CD4-positive, alpha-beta T cell (primary cell): ENCODE measurements at regions not wholly inside any gene's neighbourhood (a gene's known extent, or its start where the extent isn't known, plus 50 kb on each side); places are given as distances from the start of the nearest gene placed in this dataset.

Experiments used
- ATAC-seq: fragments of 200-7000 bp; cut with Tn5 transposase; one replicate; pipeline ENCODE4 v1.10.0; 2022; ENCODE audit warnings: mild to moderate bottlenecking; ENCODE audit not compliant: poor library complexity
- CTCF ChIA-PET: fragments of 350-600 bp; sonication (Branson Sonifier 250); formaldehyde crosslinking; loops from one replicate; lab custom pipeline; 2021; ENCODE audit warnings: antibody characterized with exemption, inconsistent platforms; lab: Charles Lee
- POLR2A ChIA-PET: fragments of 350-600 bp; sonication (Branson Sonifier 250); formaldehyde crosslinking; loops from one replicate; lab custom pipeline; 2021; ENCODE audit warnings: antibody characterized with exemption, inconsistent platforms; lab: Charles Lee
- DNase-seq, 14 experiments: peaks; one replicate each; pipeline ENCODE4 v3.0.0-alpha.2; 2013 to 2020; ENCODE audit warnings: mixed read lengths in 2 of 14
- H3K27ac ChIP-seq, 2 donors: one replicate each; pipeline versions ENCODE4 v1.5.1 to v1.7.0; 2013; ENCODE audit warnings: low read length in 2 of 2, low read depth in 1 of 2, mild to moderate bottlenecking in 1 of 2
- H3K27me3 ChIP-seq, 2 experiments: 1 replicate in 1 of 2; 2 replicates in 1 of 2; pipeline versions ENCODE4 v1.6.1 to v1.7.0; 2013; ENCODE audit warnings: low read length in 2 of 2, control low read depth in 1 of 2, mild to moderate bottlenecking in 1 of 2, moderate library complexity in 1 of 2; ENCODE audit not compliant: insufficient read depth in 2 of 2, control insufficient read depth in 1 of 2
- H3K36me3 ChIP-seq: one replicate; pipeline ENCODE4 v1.6.1; 2013; ENCODE audit warnings: low read length, control low read depth; ENCODE audit not compliant: insufficient read depth
- H3K4me1 ChIP-seq: one replicate; pipeline ENCODE4 v1.6.1; 2013; ENCODE audit warnings: low read length, control low read depth; ENCODE audit not compliant: insufficient read depth
- H3K4me3 ChIP-seq: one replicate; pipeline ENCODE4 v1.5.1; 2013; ENCODE audit warnings: mild to moderate bottlenecking, low read length, moderate library complexity
- H3K9me3 ChIP-seq, 2 experiments: 1 replicate in 1 of 2; 2 replicates in 1 of 2; pipeline versions ENCODE4 v1.6.1 to v1.7.0; 2013; ENCODE audit warnings: low read length in 2 of 2, mild to moderate bottlenecking in 2 of 2, control low read depth in 1 of 2, moderate library complexity in 1 of 2; ENCODE audit not compliant: control insufficient read depth in 1 of 2, insufficient read depth in 1 of 2
- H3K27ac Mint-ChIP-seq: one replicate; pipeline ENCODE4 v1.8.0; 2020; ENCODE audit warnings: mixed read lengths
- H3K27me3 Mint-ChIP-seq: one replicate; pipeline ENCODE4 v1.8.0; 2021; ENCODE audit warnings: mixed read lengths
- H3K36me3 Mint-ChIP-seq: one replicate; pipeline ENCODE4 v1.8.0; 2021; ENCODE audit warnings: low read depth, mixed read lengths
- H3K4me1 Mint-ChIP-seq: one replicate; pipeline ENCODE4 v1.8.0; 2021; ENCODE audit warnings: low read depth, mixed read lengths
- H3K4me3 Mint-ChIP-seq: one replicate; pipeline ENCODE4 v1.8.0; 2020; ENCODE audit warnings: mild to moderate bottlenecking, mixed read lengths
- H3K9me3 Mint-ChIP-seq: one replicate; pipeline ENCODE4 v1.8.0; 2020; ENCODE audit warnings: mixed read lengths
- CTCF ChIP-seq: fragments of 200-600 bp; IDR thresholded peaks from one replicate; pipeline ENCODE4 v1.8.0; 2022; ENCODE audit warnings: antibody characterized with exemption, mild to moderate bottlenecking
- intact Hi-C, 2 experiments: fragments of 100-400 bp; cut with DNase I in 1 of 2; cut with micrococcal nuclease in 1 of 2; formaldehyde crosslinking; loops; one replicate each; pipeline versions ENCODE4 v1.15.1 to v1.9.0; 2023 to 2025; cut with DNase I, micrococcal nuclease

- no peak for ATAC-seq
- Mint-ChIP-seq H3K9me3 (peaks cover under 1% of the 10 kb centered on the region), H3K27ac (no peak overlapping the region), H3K4me3 (no peak overlapping the region), H3K4me1 (no peaks in the 10 kb centered on the region), H3K36me3 (no peaks in the 10 kb centered on the region), H3K27me3 (peaks cover 5% of the 10 kb centered on the region)
- ChIA-PET POLR2A (no interaction called here), CTCF (no interaction called here)
- no peak for DNase-seq
- TF ChIP-seq CTCF = no peak
- intact Hi-C loops = no loop called here
- Histone ChIP-seq H3K9me3 (no peaks in the 10 kb centered on the region), H3K27ac (no peak overlapping the region), H3K27me3 (no peaks in the 10 kb centered on the region), H3K4me3 (no peak overlapping the region), H3K36me3 (no peaks in the 10 kb centered on the region), H3K4me1 (no peaks in the 10 kb centered on the region)
These were observed 170.5 kb upstream of the UBE3A start for GRCh38 chr15:25609371-25609770.

- POLR2A ChIA-PET = no interaction called here
- H3K9me3 ChIP-seq = no peaks in the 10 kb centered on the region
- no peaks in the 10 kb centered on the region for H3K36me3 ChIP-seq
- Mint-ChIP-seq H3K4me3 (no peak overlapping the region), H3K27me3 (peaks cover 5% of the 10 kb centered on the region), H3K4me1 (no peaks in the 10 kb centered on the region), H3K27ac (no peak overlapping the region), H3K9me3 (peaks cover 2% of the 10 kb centered on the region), H3K36me3 (no peaks in the 10 kb centered on the region)
- CTCF ChIA-PET = no interaction called here
- no peaks in the 10 kb centered on the region for H3K4me1 ChIP-seq
- intact Hi-C loops = no loop called here
- H3K27ac ChIP-seq = no peak overlapping the region
- ATAC-seq (no peak), DNase-seq (no peak)
- no peak for TF ChIP-seq CTCF
- H3K4me3 ChIP-seq = no peak overlapping the region
- H3K27me3 ChIP-seq = no peaks in the 10 kb centered on the region
These were observed 170.1 kb upstream of the UBE3A start for GRCh38 chr15:25608926-25609325.

GRCh38 chr15:25605151-25605550 is 166.3 kb upstream of the UBE3A start:
- no peaks in the 10 kb centered on the region for H3K36me3 Mint-ChIP-seq
- H3K4me3 Mint-ChIP-seq = no peak overlapping the region
- no peak overlapping the region for H3K27ac Mint-ChIP-seq
- ChIA-PET POLR2A (no interaction called here), CTCF (no interaction called here)
- H3K9me3 Mint-ChIP-seq = peaks cover 2% of the 10 kb centered on the region
- no peaks in the 10 kb centered on the region for H3K36me3 ChIP-seq
- no peaks in the 10 kb centered on the region for H3K9me3 ChIP-seq
- H3K27me3 Mint-ChIP-seq = peaks cover 5% of the 10 kb centered on the region
- no peak for TF ChIP-seq CTCF
- no peaks in the 10 kb centered on the region for H3K4me1 Mint-ChIP-seq
- DNase-seq (no peak), ATAC-seq (no peak)
- no peaks in the 10 kb centered on the region for H3K4me1 ChIP-seq
- intact Hi-C loops = no loop called here
- no peaks in the 10 kb centered on the region for H3K27me3 ChIP-seq
- no peak overlapping the region for H3K4me3 ChIP-seq
- H3K27ac ChIP-seq = no peak overlapping the region
